ENCODE measurements at regions not wholly inside any gene's neighbourhood (a gene's known extent, or its start where the extent isn't known, plus 50 kb on each side); places are given as distances from the start of the nearest gene placed in this dataset.

DNA sequence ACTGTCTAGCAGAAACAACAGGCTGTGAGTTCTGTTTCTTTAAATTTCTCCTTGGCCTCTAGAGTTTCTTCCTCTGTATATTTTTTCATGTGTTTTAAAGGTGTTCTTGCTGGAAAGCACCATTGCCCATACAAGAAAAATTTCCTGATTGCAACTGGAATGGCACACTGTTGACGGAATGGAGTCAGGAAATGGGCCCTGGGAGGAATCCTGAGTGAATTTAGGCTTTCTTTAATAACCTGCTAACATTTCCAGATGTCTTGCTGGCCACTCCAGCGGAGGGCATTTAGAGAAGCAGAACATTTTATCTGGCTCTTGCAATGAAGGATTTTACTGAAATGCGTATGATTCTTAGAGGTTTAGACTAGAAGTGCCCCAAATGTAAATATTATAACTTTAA lies 736.3 kb downstream of the TAF11L14 start:
- TF ChIP-seq, protein P1, sequence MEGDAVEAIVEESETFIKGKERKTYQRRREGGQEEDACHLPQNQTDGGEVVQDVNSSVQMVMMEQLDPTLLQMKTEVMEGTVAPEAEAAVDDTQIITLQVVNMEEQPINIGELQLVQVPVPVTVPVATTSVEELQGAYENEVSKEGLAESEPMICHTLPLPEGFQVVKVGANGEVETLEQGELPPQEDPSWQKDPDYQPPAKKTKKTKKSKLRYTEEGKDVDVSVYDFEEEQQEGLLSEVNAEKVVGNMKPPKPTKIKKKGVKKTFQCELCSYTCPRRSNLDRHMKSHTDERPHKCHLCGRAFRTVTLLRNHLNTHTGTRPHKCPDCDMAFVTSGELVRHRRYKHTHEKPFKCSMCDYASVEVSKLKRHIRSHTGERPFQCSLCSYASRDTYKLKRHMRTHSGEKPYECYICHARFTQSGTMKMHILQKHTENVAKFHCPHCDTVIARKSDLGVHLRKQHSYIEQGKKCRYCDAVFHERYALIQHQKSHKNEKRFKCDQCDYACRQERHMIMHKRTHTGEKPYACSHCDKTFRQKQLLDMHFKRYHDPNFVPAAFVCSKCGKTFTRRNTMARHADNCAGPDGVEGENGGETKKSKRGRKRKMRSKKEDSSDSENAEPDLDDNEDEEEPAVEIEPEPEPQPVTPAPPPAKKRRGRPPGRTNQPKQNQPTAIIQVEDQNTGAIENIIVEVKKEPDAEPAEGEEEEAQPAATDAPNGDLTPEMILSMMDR (IDR thresholded peaks at IDR 0.05), result no peak
- TF ChIP-seq EP300 (IDR thresholded peaks at IDR 0.05) (no peak), POLR2AphosphoS5 (IDR thresholded peaks at IDR 0.05) (no peak), POLR2A (IDR thresholded peaks at IDR 0.05) (no peak)
